ENCODE measurements at regions not wholly inside any gene's neighbourhood (a gene's known extent, or its start where the extent isn't known, plus 50 kb on each side); places are given as distances from the start of the nearest gene placed in this dataset.

GRCh38 chr9:89967527-89967926 is 362.7 kb downstream of the GADD45G start:
- POLR2A ChIA-PET (ENCODE audit: partially characterized antibody): no interaction called here

More at GRCh38 chr9:89967527-89967926, 362.7 kb downstream of the GADD45G start:
- Histone ChIP-seq H3K18ac (ENCODE audit: extremely low read depth, low read length) (no peak overlapping the region), H2AK5ac (ENCODE audit: low read depth, low read length) (no peak overlapping the region), H2AFZ (ENCODE audit: low read length) (no peak overlapping the region), H3K4me2 (ENCODE audit: insufficient read depth in 1 of 2, low read depth in 2 of 2, low read length in 2 of 2) (no peak overlapping the region), H4K5ac (ENCODE audit: insufficient read length, low read depth, low read length) (no peak overlapping the region), H3K9ac (replicated peaks in 1 of 4; ENCODE audit: extremely low read depth in 1 of 4, low read depth in 3 of 4, low read length in 3 of 4) (no peak overlapping the region), H3K4me1 (replicated peaks in 1 of 4; ENCODE audit: control insufficient read depth in 3 of 4, insufficient read depth in 4 of 4, low read length in 3 of 4) (no peaks in the 10 kb centered on the region), H3K9me3 (ENCODE audit: insufficient read depth in 2 of 2, low read depth in 1 of 2, low read length in 1 of 2) (0 out of 4 replicates have a peak, but pooled peaks cover 0 to 2% of the 10 kb centered on the region in 2 experiments), H3K27me3 (replicated peaks in 1 of 4; ENCODE audit: control insufficient read depth in 3 of 4, extremely low read depth in 1 of 4, insufficient read depth in 3 of 4, low read length in 3 of 4) (no peaks in the 10 kb centered on the region), H2BK20ac (ENCODE audit: low read length) (no peak overlapping the region), H3K79me2 (ENCODE audit: control insufficient read depth in 1 of 2, insufficient read depth in 2 of 2, low read length in 2 of 2) (no peaks in the 10 kb centered on the region), H2BK12ac (ENCODE audit: low read depth, low read length) (no peak overlapping the region), H2BK15ac (ENCODE audit: low read length) (no peak overlapping the region), H3K4ac (replicated peaks; ENCODE audit: insufficient read length, low read depth, low read length) (no peak overlapping the region), H3K23ac (ENCODE audit: insufficient read length) (no peak overlapping the region), H4K20me1 (replicated peaks in 1 of 2; ENCODE audit: control insufficient read depth in 1 of 2, insufficient read depth in 2 of 2, low read length in 2 of 2) (peaks cover 0 to 2% of the 10 kb centered on the region in 2 experiments), H3K56ac (replicated peaks; ENCODE audit: insufficient read length, low read depth, low read length) (no peak overlapping the region), H3K14ac (ENCODE audit: insufficient read length) (no peak overlapping the region), H4K91ac (replicated peaks; ENCODE audit: insufficient read length, low read length) (no peak overlapping the region), H2BK5ac (ENCODE audit: low read depth, low read length) (no peak overlapping the region), H3K27ac (ENCODE audit: low read depth, low read length) (no peak overlapping the region), H4K8ac (ENCODE audit: extremely low read depth, insufficient read depth, low read length) (no peak overlapping the region), H3K36me3 (ENCODE audit: control insufficient read depth in 2 of 4, insufficient read depth in 4 of 4, low read length in 3 of 4) (no peaks in the 10 kb centered on the region), H3K23me2 (ENCODE audit: low read depth, low read length) (no peaks in the 10 kb centered on the region), H2BK120ac (replicated peaks; ENCODE audit: low read depth, low read length) (no peak overlapping the region), H3K4me3 (ENCODE audit: extremely low read depth in 1 of 4, insufficient read depth in 2 of 4, low read depth in 3 of 4, low read length in 4 of 4) (no peak overlapping the region), H3K79me1 (ENCODE audit: low read depth, low read length) (no peaks in the 10 kb centered on the region)
- TF ChIP-seq CTCF (IDR thresholded peaks at IDR 0.05; ENCODE audit: control extremely low read depth in 1 of 3, insufficient read depth in 1 of 3, low read depth in 1 of 3, low read length in 3 of 3) (peak in 2 of 3 experiments; percentile 11 to 39; a peak in 2 of 4 replicates), HDAC6 (IDR thresholded peaks at IDR 0.05; ENCODE audit: low read depth, low read length) (no peak), RAD21 (IDR thresholded peaks at IDR 0.05 in 1 of 2, conservative IDR thresholded peaks at IDR 0.05 in 1 of 2; ENCODE audit: low read depth in 2 of 2, low read length in 2 of 2) (peak; percentile 10 to 30; a peak in 2 of 4 replicates), BCL11A (IDR thresholded peaks at IDR 0.05; ENCODE audit: low read depth in 2 of 2, low read length in 2 of 2) (no peak), TAF7 (optimal IDR thresholded peaks at IDR 0.05; ENCODE audit: borderline replicate concordance, low read depth, low read length) (no peak), RXRA (IDR thresholded peaks at IDR 0.05; ENCODE audit: insufficient read depth, low read depth, low read length) (no peak)
- CTCF ChIA-PET (ENCODE audit: partially characterized antibody): interaction anchor here (1.1 kb wide), 1 partner anchor 9 kb away, joined by 4 read pairs; no protein-coding TSS in a partner anchor
- WGBS, 2 experiments (ENCODE audit: extremely low coverage in 1 of 2, insufficient coverage in 1 of 2, insufficient read length in 1 of 2, insufficient replicate concordance in 2 of 2, low coverage in 1 of 2, low lambda C conversion rate in 2 of 2, missing lambda C conversion rate in 1 of 2): 71% methylated on average over 2 of the region's 2 CpGs; no CpG with 5 or more reads in 1 of the 2 experiments
- DNase-seq (ENCODE audit: low read depth in 1 of 2, low spot score in 2 of 2) (no peak), FAIRE-seq (no peak)

Data from H1 (cell line).